Hematopoietic multipotent progenitor cell treated with erythropoietin and hydrocortisone succinate and interleukin-3 and kit ligand, for 17 days (in vitro differentiated cells): ENCODE measurements at regions not wholly inside any gene's neighbourhood (a gene's known extent, or its start where the extent isn't known, plus 50 kb on each side); places are given as distances from the start of the nearest gene placed in this dataset.
"Not testable (repeated sequence)": the region's sequence is repeated elsewhere in the genome, so short reads cannot be mapped to it uniquely, and the experiment has no call there.

Experiments
- DNase-seq: peaks from one replicate; pipeline ENCODE4 v3.0.0-alpha.2; 2015; ENCODE audit warnings: low spot score

DNA sequence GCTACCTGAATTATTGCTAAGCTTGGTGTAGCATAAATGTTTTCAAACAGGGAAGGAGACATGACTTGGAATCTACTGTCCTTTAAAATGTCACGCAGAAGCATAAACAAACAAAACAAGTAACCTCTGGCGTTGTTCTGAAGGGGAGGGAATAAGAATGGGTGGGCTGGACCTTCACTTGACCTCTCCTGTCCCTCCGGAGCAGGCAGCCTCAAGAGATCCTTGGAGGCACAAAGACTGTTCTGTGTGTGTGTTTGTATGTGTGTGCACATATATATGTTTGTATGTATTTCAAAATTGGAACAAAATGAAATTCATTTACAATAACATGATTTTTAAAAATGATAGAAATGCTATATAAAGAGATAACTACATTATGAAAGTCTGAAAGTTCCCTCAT, 91.3 kb upstream of the DCLK2 start:
- DNase-seq: no peak

GRCh38 chr4:149987330-149988086, 90.7 kb upstream of the DCLK2 start:
- DNase-seq: no peak

DNA sequence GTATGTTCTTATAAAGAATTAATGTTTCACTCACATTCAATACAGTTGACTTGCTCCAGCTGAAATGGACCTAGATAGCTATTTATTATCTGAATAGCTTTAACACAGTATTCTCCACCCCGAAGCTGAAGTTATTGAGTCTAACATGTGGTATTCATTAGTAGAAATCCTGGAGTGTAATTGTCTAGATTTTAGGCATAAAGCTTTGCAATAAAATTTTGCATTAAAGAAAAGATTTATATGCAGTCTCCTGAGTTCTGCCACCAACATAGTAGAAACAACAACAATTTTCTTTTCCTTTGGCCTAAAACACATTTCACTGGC, 90.2 kb upstream of the DCLK2 start:
- DNase-seq: no peak

- DNase-seq: no peak
Measured at GRCh38 chr4:149993030-149993429, 85.2 kb upstream of the DCLK2 start.

- DNase-seq: no peak
Measured at GRCh38 chr4:149995134-149995756, 83.0 kb upstream of the DCLK2 start.

- no peak for DNase-seq
Measured at GRCh38 chr4:149997881-149998421, 80.3 kb upstream of the DCLK2 start.

GRCh38 chr4:149999485-150000074, 78.7 kb upstream of the DCLK2 start:
- no peak for DNase-seq

DNA sequence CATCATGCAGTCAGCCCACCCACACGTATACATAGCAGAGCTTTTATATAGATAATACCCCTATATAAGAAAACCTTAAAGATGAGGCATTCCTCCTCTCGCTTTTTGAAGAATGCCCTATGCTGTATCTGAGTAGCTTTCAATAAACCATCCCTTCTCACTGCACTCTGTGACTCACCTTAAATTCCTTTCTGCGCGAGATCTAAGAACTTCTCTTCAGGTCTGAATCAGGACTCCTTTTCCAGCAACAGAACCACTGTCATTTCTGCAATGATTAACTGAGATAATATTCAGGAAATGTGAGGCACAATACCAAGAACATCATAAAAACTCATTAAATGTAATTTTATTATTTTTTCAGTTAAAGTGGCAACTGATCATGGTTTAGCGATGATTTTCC, 76.4 kb upstream of the DCLK2 start:
- DNase-seq: no peak

- DNase-seq: no peak
Measured at GRCh38 chr4:150002561-150002960, 75.7 kb upstream of the DCLK2 start.

GRCh38 chr4:150004481-150004880, 73.8 kb upstream of the DCLK2 start:
- DNase-seq: no peak

DNA sequence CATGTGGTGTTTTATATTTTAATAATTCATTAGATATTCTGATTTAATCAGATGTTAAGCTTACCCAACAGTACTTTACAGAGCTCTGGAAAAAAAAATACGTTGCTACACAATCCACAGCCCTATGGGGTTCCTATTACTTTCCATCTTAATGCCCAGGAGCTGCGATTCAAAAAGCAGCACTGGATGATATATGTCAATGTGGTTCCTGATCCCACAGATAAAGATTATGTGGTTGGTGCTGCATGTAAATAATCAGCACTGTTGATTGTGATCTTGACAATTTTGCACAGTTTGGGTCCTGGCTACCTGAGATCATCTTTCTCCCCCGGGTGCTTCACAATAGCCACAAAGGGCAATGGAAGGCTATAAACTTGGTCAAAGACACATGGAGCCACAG, 72.7 kb upstream of the DCLK2 start:
- no peak for DNase-seq

GRCh38 chr4:150006197-150006596, 72.0 kb upstream of the DCLK2 start:
- DNase-seq: no peak

DNA sequence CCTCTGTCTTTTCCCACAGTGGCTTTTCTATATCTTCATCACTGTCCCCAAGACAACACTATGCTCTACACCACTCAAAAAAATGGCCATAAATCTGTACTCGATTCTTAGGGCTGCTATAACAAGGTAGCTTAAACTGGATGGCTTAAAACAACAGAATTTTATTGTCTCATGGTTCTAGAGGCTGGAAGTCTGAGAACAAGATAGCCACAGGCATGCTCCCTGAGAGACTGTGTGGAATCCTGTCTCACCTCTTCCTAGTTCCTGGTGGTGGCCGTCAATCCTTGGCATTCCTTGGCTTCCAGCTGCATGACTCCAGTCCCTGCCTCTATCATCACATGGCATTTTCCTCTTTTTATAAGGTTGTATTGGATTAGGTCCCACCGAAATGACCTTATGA, 70.7 kb upstream of the DCLK2 start:
- no peak for DNase-seq

- DNase-seq: no peak
Measured at GRCh38 chr4:150008546-150008945, 69.7 kb upstream of the DCLK2 start.

DNA sequence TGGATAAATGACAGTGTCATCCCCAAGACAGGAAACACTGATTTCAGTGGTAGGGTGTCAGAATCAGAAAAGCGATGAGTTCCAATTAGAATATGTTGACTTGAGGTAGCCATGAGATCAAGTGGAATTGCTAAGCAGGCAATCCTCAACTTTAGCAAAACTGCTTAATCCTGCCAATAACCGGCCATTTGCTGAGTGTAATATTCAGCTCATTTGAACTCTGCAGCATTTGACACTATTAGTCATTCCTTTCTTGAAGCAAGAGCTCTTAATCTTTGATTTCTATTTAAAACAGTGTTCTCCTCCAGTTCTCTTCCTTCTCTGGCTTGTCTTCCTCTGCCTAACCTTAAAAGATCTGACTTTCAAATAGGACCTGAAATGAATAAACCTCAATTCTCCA, 68.7 kb upstream of the DCLK2 start:
- DNase-seq: no peak

DNA sequence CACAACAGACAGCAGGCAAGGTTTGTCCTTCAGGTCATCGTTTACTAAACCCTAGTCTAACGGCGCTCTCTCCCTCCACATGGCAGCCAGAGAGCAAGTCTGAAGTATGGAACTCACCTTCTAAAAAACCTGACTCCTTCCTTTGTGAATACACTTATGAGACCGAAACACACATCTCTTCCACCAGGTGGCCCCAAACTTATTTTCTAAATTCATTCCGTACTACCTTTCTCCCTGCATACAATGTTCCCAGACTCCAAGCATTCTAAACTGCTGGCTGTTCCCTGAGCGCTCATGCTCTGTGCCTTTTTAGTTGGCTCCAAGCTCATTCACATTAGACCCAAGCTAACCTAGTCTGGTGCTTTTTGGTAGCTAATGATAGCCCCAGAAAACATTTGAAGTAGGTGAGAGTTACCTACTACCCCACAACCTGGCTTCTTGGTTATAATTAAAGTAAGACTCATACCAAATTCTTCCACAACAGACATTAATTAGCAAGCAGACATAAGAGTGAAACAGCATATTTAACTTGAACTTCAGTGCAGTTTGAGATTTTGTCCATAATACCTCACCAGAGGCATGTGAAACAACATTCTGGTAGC, 67.6 kb upstream of the DCLK2 start:
- DNase-seq: no peak

DNA sequence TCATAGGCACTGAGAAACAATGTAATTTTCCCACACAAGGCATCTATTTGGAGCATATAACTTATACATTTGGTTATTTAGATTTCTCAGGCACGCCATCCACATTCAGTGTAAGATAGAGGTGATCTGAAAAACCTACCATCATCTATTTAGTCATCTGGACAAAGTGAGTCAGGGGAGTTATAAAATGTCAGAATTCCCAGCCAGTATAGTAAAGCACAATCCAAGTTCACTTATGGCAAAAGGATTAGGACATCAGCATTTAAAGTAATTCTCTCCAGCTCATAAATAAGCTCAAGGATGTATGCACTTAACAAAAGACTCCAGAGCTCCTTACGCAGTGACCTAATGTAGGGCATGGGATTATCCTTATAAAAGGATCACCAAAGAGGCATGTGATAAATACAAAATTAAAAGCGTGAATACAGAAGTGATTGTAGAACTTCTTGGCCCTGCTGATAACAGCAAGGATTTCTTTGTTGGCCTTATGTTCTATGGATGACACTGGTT, 65.3 kb upstream of the DCLK2 start:
- DNase-seq: no peak

DNA sequence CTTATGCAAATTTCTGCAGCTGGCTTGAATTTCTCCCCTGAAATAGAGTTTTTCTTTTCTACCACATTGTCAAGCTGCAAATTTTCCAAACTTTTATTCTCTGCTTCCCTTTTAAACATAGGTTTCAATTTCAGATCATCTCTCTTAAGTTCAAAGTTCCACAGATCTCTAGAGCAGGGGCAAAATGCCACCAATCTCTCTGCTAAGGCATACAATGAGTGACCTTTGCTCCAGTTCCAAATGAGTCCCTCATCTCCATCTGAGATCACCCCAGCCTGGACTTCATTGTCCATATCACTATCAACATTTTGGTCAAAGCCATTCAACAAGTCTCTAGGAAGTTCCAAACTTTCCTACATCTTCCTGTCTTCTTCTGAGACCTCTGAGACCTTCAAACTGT, 62.3 kb upstream of the DCLK2 start:
- DNase-seq: not testable (repeated sequence)

DNA sequence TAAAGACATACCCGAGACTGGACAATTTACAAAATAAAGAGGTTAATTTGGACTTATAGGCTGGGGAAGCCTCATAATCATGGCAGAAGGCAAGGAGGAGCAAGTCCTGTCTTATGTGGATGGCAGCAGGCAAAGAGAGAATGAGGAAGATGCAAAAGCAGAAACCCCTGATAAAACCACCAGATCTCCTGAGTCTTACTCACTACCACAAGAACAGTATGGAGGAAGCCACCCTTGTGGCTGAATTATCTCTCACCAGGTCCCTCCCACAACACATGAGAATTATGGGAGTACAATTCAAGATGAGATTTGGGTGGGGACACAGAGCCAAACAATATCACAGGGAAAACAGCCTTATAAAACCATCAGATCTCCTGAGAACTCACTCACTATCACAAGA, 61.6 kb upstream of the DCLK2 start:
- not testable (repeated sequence) for DNase-seq

GRCh38 chr4:150018257-150018656, 60.0 kb upstream of the DCLK2 start:
- DNase-seq: no peak

GRCh38 chr4:150021483-150021882, 56.8 kb upstream of the DCLK2 start:
- no peak for DNase-seq

GRCh38 chr4:150023489-150023888, 54.8 kb upstream of the DCLK2 start:
- no peak for DNase-seq

GRCh38 chr4:150026987-150027386, 51.3 kb upstream of the DCLK2 start:
- not testable (repeated sequence) for DNase-seq
